ENCODE measurements at regions not wholly inside any gene's neighbourhood (a gene's known extent, or its start where the extent isn't known, plus 50 kb on each side); places are given as distances from the start of the nearest gene placed in this dataset.

GRCh38 chr11:116078101-116078591 lies 573.9 kb upstream of the CADM1 start:
- Histone ChIP-seq H3K4me1 (replicated peaks in 1 of 2) (no peaks in the 10 kb centered on the region), H3K4me3 (no peak overlapping the region), H3K36me3 (replicated peaks in 1 of 2) (no peaks in the 10 kb centered on the region), H3K27ac (no peak overlapping the region), H3K27me3 (peaks cover 6% of the 10 kb centered on the region), H3K9me3 (replicated peaks in 1 of 3) (no peaks in the 10 kb centered on the region)
- TF ChIP-seq CTCF (IDR thresholded peaks at IDR 0.05): no peak
- TF ChIP-seq POLR2A (IDR thresholded peaks at IDR 0.05): no peak
- intact Hi-C loops (cut with DNase I): no loop called here
- WGBS, 4 donors: 60 to 75% (median 72%) methylated on average over 6 of the region's 6 CpGs
- DNase-seq: no peak

- intact Hi-C loops (cut with DNase I): no loop called here
- Histone ChIP-seq H3K36me3 (replicated peaks in 1 of 2) (no peaks in the 10 kb centered on the region), H3K27me3 (peaks cover 6% of the 10 kb centered on the region), H3K9me3 (replicated peaks in 1 of 3) (no peaks in the 10 kb centered on the region), H3K4me3 (no peak overlapping the region), H3K4me1 (replicated peaks in 1 of 2) (no peaks in the 10 kb centered on the region), H3K27ac (no peak overlapping the region)
- TF ChIP-seq POLR2A (IDR thresholded peaks at IDR 0.05) (no peak), CTCF (IDR thresholded peaks at IDR 0.05) (no peak)
- no peak for DNase-seq
- WGBS, 4 donors: 77 to 87% (median 81%) methylated on average over 2 of the region's 2 CpGs
These were observed 572.9 kb upstream of the CADM1 start for GRCh38 chr11:116077092-116077491.

GRCh38 chr11:116073854-116074837 lies 569.9 kb upstream of the CADM1 start:
- Histone ChIP-seq H3K36me3 (replicated peaks in 1 of 2) (no peaks in the 10 kb centered on the region), H3K27ac (no peak overlapping the region), H3K27me3 (no peaks in the 10 kb centered on the region), H3K9me3 (replicated peaks in 1 of 3) (no peaks in the 10 kb centered on the region), H3K4me3 (no peak overlapping the region), H3K4me1 (replicated peaks in 1 of 2) (no peaks in the 10 kb centered on the region)
- no peak for TF ChIP-seq POLR2A (IDR thresholded peaks at IDR 0.05)
- DNase-seq: peak in 1 of 7 donors; percentile 66
- intact Hi-C loops (cut with DNase I): no loop called here
- 68 to 76% (median 70%) methylated on average over 18 of the region's 18 CpGs for WGBS, 4 donors

GRCh38 chr11:116072601-116073410 lies 568.6 kb upstream of the CADM1 start:
- intact Hi-C loops (cut with DNase I): no loop called here
- 74 to 81% (median 79%) methylated on average over 12 to 16 of the region's 16 CpGs for WGBS, 4 donors
- H3K27me3 ChIP-seq: no peaks in the 10 kb centered on the region

More at GRCh38 chr11:116072601-116073410, 568.6 kb upstream of the CADM1 start:
- no peaks in the 10 kb centered on the region for H3K4me1 ChIP-seq (replicated peaks in 1 of 2)
- H3K27ac ChIP-seq: no peak overlapping the region
- H3K4me3 ChIP-seq: no peak overlapping the region
- no peak for DNase-seq
- H3K9me3 ChIP-seq (replicated peaks in 1 of 3): no peaks in the 10 kb centered on the region
- H3K36me3 ChIP-seq (replicated peaks in 1 of 2): no peaks in the 10 kb centered on the region
- TF ChIP-seq CTCF (IDR thresholded peaks at IDR 0.05): no peak
- no peak for TF ChIP-seq POLR2A (IDR thresholded peaks at IDR 0.05)
